ENCODE measurements at regions not wholly inside any gene's neighbourhood (a gene's known extent, or its start where the extent isn't known, plus 50 kb on each side); places are given as distances from the start of the nearest gene placed in this dataset.

DNA sequence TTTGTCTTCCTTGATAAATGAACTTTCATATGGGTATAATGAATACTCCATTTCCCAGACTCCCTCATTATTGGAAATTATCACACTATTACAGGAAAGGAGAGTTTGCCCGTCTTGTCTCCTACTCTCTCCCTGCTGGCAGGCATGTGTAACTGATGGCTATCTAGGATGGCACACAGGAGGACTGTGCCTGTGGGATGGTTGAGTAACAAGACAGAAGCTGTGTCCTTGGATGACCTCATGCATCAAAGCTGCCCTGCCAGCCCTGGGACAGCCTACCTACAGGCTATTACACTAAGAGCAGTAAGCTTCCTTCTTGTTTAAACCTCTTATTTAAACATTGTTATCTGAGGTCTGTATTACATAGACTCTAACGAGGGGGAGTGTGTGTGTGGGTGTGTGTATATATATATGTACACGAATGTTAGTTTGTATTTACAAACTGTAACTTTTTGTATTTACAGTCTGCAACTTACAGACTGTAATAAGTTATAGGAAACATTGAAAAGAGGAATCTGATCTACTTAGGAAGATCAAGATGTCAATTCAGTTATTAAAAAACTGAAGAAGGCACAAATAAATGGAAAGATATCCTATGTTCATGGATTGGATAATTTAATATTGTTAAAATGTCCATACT is 247.6 kb upstream of the ACO1 start:
- TF ChIP-seq POLR2A (IDR thresholded peaks at IDR 0.05; ENCODE audit: low read length) (no peak), GATA1 (IDR thresholded peaks at IDR 0.05; ENCODE audit: low read depth, low read length) (no peak)

All from erythroblast (primary cell).